ENCODE measurements at regions not wholly inside any gene's neighbourhood (a gene's known extent, or its start where the extent isn't known, plus 50 kb on each side); places are given as distances from the start of the nearest gene placed in this dataset.

GRCh38 chr12:43098071-43098470 is 453.9 kb downstream of the ADAMTS20 start:
- no peak for TF ChIP-seq EZH2 (IDR thresholded peaks at IDR 0.05; ENCODE audit: low read length, unreplicated experiment)
- TF ChIP-seq, protein P1, sequence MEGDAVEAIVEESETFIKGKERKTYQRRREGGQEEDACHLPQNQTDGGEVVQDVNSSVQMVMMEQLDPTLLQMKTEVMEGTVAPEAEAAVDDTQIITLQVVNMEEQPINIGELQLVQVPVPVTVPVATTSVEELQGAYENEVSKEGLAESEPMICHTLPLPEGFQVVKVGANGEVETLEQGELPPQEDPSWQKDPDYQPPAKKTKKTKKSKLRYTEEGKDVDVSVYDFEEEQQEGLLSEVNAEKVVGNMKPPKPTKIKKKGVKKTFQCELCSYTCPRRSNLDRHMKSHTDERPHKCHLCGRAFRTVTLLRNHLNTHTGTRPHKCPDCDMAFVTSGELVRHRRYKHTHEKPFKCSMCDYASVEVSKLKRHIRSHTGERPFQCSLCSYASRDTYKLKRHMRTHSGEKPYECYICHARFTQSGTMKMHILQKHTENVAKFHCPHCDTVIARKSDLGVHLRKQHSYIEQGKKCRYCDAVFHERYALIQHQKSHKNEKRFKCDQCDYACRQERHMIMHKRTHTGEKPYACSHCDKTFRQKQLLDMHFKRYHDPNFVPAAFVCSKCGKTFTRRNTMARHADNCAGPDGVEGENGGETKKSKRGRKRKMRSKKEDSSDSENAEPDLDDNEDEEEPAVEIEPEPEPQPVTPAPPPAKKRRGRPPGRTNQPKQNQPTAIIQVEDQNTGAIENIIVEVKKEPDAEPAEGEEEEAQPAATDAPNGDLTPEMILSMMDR (conservative IDR thresholded peaks at IDR 0.05; ENCODE audit: low read depth, low read length) = no peak

All from PC-3 (cell line).